ENCODE measurements at regions not wholly inside any gene's neighbourhood (a gene's known extent, or its start where the extent isn't known, plus 50 kb on each side); places are given as distances from the start of the nearest gene placed in this dataset.

- POLR2A ChIA-PET (ENCODE audit: unreplicated experiment), result no interaction called here
- Histone ChIP-seq H4K91ac (ENCODE audit: insufficient read depth, low read depth, low read length) (no peak overlapping the region), H3K36me3 (ENCODE audit: control insufficient read depth, insufficient read depth, low read length) (no peaks in the 10 kb centered on the region), H3K23ac (ENCODE audit: low read depth, low read length) (no peak overlapping the region), H4K20me1 (ENCODE audit: insufficient read depth, low read length) (no peaks in the 10 kb centered on the region), H3K27ac (ENCODE audit: insufficient read depth, low read length) (no peak overlapping the region), H2AK9ac (replicated peaks; ENCODE audit: low read depth, low read length, poor library complexity) (no peak overlapping the region), H2BK15ac (ENCODE audit: low read depth, low read length) (no peak overlapping the region), H2BK5ac (ENCODE audit: low read depth, low read length, poor library complexity, severe bottlenecking) (no peak overlapping the region), H3K4me3 (ENCODE audit: insufficient read depth, low read depth, low read length) (no peak overlapping the region), H3K9me1 (ENCODE audit: insufficient read depth, low read length) (no peaks in the 10 kb centered on the region), H3K14ac (replicated peaks; ENCODE audit: low read depth, low read length) (no peak overlapping the region), H3K9me3 (ENCODE audit: control insufficient read depth, insufficient read depth, low read length) (peaks cover 5% of the 10 kb centered on the region; the same call in 1 of the 2 replicates), H2AFZ (replicated peaks; ENCODE audit: low read length, poor library complexity) (no peak overlapping the region), H3K79me1 (ENCODE audit: low read depth in 1 of 2, low read length in 2 of 2) (no peaks in the 10 kb centered on the region), H2BK20ac (ENCODE audit: low read depth, low read length) (no peak overlapping the region), H4K8ac (ENCODE audit: low read depth in 2 of 2, low read length in 2 of 2) (no peak overlapping the region), H2BK120ac (ENCODE audit: low read depth, low read length) (no peak overlapping the region), H3K18ac (ENCODE audit: low read depth, low read length) (no peak overlapping the region), H3K56ac (ENCODE audit: extremely low read depth, insufficient read depth, low read length) (no peak overlapping the region), H3K4me2 (ENCODE audit: low read depth, low read length) (no peak overlapping the region), H3K27me3 (ENCODE audit: control insufficient read depth, insufficient read depth, low read length) (no peaks in the 10 kb centered on the region), H4K5ac (ENCODE audit: low read depth, low read length) (no peak overlapping the region), H2AK5ac (ENCODE audit: low read depth, low read length) (no peak overlapping the region), H3K9ac (ENCODE audit: low read depth, low read length) (no peak overlapping the region), H3K4ac (ENCODE audit: low read depth, low read length) (no peak overlapping the region), H3K4me1 (ENCODE audit: control insufficient read depth, insufficient read depth, low read length) (no peaks in the 10 kb centered on the region)
- in situ Hi-C loops (cut with MboI; ENCODE audit: low sequenced_read_pairs) (no loop called here), dilution Hi-C loops (cut with HindIII; ENCODE audit: low sequenced_read_pairs, unreplicated experiment) (no loop called here), intact Hi-C loops (cut with micrococcal nuclease) (no loop called here)
- BruUV-seq (replicated peaks), result no TSS peak
- 80% methylated on average over 1 of the region's 4 CpGs; no CpG with 5 or more reads in 1 of the 2 experiments for WGBS, 2 experiments (ENCODE audit: extremely low coverage in 2 of 2, insufficient read length in 1 of 2)
- no peak for ATAC-seq (ENCODE audit: low read depth)
- DNase-seq, result no peak
- no peak for TF ChIP-seq MAFK (IDR thresholded peaks at IDR 0.05; ENCODE audit: low read depth, low read length)
- no peak for TF ChIP-seq FOS (IDR thresholded peaks at IDR 0.05; ENCODE audit: low read depth, low read length)
- TF ChIP-seq NFE2L2 (IDR thresholded peaks at IDR 0.05; ENCODE audit: low read depth, low read length), result no peak
- no peak for TF ChIP-seq BHLHE40 (IDR thresholded peaks at IDR 0.05; ENCODE audit: low read depth, low read length)
- no peak for TF ChIP-seq CTCF (conservative IDR thresholded peaks at IDR 0.05; ENCODE audit: low read depth, low read length)
- no peak for TF ChIP-seq MXI1 (IDR thresholded peaks at IDR 0.05; ENCODE audit: borderline replicate concordance, low read depth, low read length)
- TF ChIP-seq CEBPB (IDR thresholded peaks at IDR 0.05; ENCODE audit: low read depth, low read length), result no peak
- TF ChIP-seq RFX5 (IDR thresholded peaks at IDR 0.05; ENCODE audit: low read depth, low read length), result no peak
- TF ChIP-seq MAZ (IDR thresholded peaks at IDR 0.05; ENCODE audit: borderline replicate concordance, low read depth, low read length), result no peak
- TF ChIP-seq USF2 (IDR thresholded peaks at IDR 0.05; ENCODE audit: low read depth, low read length), result no peak
- TF ChIP-seq RCOR1 (IDR thresholded peaks at IDR 0.05; ENCODE audit: insufficient replicate concordance, low read length), result no peak
- CTCF ChIA-PET, result no interaction called here
Observed at GRCh38 chr7:52436278-52436677, 599.2 kb upstream of the POM121L12 start.
